Stimulated activated memory B cell treated with anti-CD40 and anti-IgM and Interleukin-4, amounts not matched to agents 10 μg/mL and 1 μg/mL and 100 μg/mL, for 72 hours (primary cell): ENCODE measurements at regions not wholly inside any gene's neighbourhood (a gene's known extent, or its start where the extent isn't known, plus 50 kb on each side); places are given as distances from the start of the nearest gene placed in this dataset.

Experiments
- ATAC-seq: fragments of 150-1000 bp; cut with Tn5 transposase; 2 replicates; pipeline ENCODE4 v1.10.0; 2021
- H3K27ac Mint-ChIP-seq: one replicate; pipeline ENCODE4 v1.8.0; 2022; ENCODE audit warnings: mild to moderate bottlenecking, mixed read lengths
- H3K27me3 Mint-ChIP-seq: one replicate; pipeline ENCODE4 v1.8.0; 2022; ENCODE audit warnings: mixed read lengths
- H3K36me3 Mint-ChIP-seq: one replicate; pipeline ENCODE4 v1.8.0; 2022; ENCODE audit warnings: mixed read lengths
- H3K4me1 Mint-ChIP-seq: one replicate; pipeline ENCODE4 v1.8.0; 2022; ENCODE audit warnings: mixed read lengths
- H3K4me3 Mint-ChIP-seq: one replicate; pipeline ENCODE4 v1.8.0; 2022; ENCODE audit warnings: mild to moderate bottlenecking, moderate library complexity, mixed read lengths
- H3K9me3 Mint-ChIP-seq: one replicate; pipeline ENCODE4 v1.8.0; 2022; ENCODE audit warnings: mixed read lengths

DNA sequence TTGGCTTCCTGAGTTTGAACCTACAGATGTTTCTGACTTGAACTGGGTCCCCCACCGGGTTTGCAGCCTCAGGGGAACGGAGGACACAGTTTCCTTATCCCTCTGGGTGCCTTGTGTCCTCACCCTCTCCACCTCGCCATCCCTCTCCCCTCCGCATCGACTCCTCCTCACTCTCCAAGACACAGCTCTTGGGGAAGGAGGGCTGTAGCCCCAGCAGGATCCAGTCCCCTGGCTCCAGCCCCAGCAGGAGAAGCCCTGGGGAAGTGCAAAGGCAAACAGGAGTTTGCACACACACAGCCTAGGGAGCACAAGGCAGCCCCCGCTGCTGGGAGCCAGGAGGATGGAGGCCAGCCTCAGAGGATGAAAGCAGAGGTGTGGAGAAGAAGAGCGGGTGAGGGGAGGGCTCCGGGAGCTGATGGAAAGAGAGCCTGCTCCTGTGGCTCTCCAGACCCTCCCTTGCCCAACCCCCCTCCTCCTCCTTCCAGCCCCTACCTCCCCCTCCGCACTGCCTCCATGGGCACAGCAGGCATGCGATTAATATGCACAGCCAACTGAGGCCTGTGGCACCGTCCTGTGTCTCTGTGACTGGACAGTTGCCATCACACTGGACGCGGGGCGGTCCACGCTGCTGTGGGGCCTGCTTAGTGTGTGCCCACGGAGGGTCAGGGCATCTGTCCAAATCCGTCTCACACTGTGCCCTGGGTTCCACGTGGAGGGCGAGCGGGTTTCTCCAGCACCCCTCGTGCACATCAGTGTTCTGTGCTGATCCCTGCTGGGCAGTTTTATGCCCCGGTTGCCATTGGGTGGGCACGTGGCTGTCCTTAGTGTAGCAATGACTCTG lies 193.7 kb upstream of the DIO3 start:
- ATAC-seq, result no peak
- H3K27me3 Mint-ChIP-seq, result peaks cover 18% of the 10 kb centered on the region
- H3K36me3 Mint-ChIP-seq, result peaks cover 6% of the 10 kb centered on the region
- no peak overlapping the region for H3K4me3 Mint-ChIP-seq
- no peak overlapping the region for H3K27ac Mint-ChIP-seq
- no peaks in the 10 kb centered on the region for H3K4me1 Mint-ChIP-seq
- peaks cover 4% of the 10 kb centered on the region for H3K9me3 Mint-ChIP-seq

DNA sequence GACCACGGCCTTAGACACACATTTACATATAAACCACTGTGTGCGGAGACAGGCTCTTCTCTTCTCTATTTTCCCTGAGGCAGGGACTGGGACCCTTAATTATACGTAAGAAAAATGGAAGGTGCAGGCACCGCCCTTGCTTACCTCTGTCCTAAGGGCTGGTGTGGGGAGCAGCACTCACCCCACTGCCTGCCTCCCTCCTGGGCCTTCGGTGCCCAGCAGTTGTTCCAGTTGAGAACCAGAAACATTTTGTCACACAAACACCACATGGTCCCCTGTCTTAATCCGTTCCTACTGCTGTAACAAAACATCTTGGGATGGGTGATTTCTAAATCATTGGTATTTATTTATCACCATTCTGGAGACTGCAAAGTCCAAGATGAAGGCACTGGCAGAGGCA lies 192.7 kb upstream of the DIO3 start:
- no peaks in the 10 kb centered on the region for H3K4me1 Mint-ChIP-seq
- H3K27me3 Mint-ChIP-seq, result peaks cover 8% of the 10 kb centered on the region
- ATAC-seq, result no peak
- H3K27ac Mint-ChIP-seq, result no peak overlapping the region
- no peak overlapping the region for H3K4me3 Mint-ChIP-seq
- H3K36me3 Mint-ChIP-seq, result no peaks in the 10 kb centered on the region
- H3K9me3 Mint-ChIP-seq, result no peaks in the 10 kb centered on the region

DNA sequence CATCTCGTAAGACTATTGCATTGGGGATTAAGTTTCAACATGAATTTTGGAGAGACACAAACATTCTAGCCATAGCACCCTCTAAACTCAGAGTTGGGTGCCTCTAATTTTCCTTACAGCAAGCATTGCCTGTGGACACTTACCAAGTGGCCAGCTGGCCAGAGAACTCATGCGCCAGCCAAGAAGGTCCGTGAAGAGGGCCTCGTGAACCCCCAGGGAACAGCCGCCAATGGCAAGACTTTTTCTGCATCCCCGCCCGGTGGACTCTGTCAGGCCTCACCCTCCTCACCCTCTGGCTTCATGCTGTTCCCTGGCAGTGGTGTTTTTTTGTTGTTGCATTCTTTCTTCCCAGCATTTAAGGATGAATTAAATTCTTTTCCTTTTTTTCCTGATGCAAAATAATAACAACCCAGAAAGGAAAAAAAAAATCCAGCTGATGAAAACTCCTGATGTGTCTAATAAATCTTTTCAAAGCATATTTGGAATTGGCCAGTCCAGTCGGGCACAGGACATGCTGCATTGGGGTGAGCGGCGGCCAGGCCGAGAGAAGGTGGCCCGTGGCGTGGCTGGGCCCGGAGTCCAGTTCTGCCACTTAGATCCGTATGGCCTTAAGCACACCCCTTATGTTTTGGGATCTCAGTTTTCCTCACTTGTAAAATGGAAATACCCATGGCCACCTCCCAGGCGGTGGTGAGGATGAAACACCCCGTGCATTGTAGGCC lies 191.9 kb upstream of the DIO3 start:
- Mint-ChIP-seq H3K27ac (no peak overlapping the region), H3K36me3 (no peaks in the 10 kb centered on the region), H3K4me1 (no peaks in the 10 kb centered on the region), H3K9me3 (no peaks in the 10 kb centered on the region), H3K27me3 (peaks cover 7% of the 10 kb centered on the region), H3K4me3 (no peak overlapping the region)
- no peak for ATAC-seq

DNA sequence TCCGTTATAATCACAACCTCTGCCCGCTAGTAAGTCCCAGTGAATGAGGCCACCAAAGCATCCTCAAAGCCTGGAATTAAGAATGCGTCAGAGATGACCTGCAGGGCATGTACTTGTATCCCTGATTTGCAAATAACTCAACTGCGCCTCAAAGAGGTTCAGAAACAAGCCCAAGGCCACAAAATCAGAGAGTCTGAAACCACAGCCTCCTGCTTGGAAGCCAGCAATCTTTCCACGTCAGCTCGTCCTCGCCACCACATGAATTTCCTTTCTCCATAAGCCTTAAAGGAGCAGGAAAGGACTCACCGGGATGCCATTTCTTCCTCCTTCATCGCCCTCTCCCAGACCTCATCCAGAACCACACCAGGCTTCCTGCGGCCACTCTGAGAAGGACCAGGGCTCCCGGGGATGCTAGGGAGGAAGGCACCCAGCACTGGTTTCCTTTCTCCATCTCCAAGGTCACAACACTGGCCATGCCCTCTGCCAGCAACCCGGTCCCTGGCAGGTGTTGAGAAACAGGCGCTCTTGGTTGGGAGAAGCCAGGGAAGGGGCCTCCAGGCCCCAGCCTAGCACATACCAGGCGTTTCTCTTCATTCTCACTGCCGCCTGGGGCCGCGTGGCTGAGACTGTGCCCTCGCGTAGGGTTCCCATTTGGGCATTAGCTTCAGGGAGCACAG lies 191.2 kb upstream of the DIO3 start:
- no peak for ATAC-seq
- Mint-ChIP-seq H3K27ac (no peak overlapping the region), H3K9me3 (no peaks in the 10 kb centered on the region), H3K4me3 (no peak overlapping the region), H3K27me3 (peaks cover 10% of the 10 kb centered on the region), H3K4me1 (no peaks in the 10 kb centered on the region), H3K36me3 (no peaks in the 10 kb centered on the region)

DNA sequence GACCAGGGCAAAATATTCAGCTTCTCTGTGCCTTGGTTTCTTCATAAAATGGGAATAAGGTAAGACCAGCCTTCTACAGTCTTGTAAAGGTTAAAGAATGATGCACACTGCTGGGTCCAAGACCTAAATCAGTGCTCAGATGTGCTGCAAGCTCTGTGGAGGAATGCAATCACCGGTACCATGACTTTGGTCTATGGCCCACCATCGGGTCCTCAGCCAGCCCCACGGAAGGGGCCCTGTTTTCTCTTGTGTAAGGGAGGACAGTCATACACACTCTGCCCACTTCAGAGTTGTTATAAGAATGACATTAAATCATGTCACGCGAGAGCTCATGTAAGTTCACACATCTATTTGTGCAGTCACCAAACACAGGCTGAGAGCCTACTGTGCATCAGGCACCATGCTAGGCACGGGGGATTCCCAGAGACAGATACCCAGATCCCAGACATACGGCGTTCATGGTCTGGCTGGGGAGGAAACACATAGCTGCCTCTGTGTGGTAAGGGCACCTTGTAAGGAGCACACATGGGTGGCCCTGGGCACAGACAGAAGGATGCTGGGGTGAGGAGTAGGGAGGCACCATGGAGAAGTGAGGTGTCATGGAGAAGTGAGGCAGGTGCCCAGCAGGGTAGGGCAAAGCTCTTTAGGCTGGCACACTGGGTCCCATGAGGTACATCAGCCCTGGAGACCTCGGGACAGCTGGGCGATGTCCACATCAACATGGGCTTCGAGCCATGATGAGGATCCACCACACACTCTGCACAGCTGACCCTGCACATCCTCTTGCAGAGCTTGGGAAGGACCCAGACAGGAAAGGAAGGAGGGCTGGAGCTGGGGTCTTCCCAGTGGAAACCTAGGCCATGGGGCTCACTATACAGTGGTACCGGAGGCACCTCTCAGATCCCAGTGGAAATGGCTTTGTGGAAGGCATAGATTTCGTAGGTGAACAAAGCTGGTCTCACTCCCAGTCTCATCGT lies 190.4 kb upstream of the DIO3 start:
- ATAC-seq, result no peak

DNA sequence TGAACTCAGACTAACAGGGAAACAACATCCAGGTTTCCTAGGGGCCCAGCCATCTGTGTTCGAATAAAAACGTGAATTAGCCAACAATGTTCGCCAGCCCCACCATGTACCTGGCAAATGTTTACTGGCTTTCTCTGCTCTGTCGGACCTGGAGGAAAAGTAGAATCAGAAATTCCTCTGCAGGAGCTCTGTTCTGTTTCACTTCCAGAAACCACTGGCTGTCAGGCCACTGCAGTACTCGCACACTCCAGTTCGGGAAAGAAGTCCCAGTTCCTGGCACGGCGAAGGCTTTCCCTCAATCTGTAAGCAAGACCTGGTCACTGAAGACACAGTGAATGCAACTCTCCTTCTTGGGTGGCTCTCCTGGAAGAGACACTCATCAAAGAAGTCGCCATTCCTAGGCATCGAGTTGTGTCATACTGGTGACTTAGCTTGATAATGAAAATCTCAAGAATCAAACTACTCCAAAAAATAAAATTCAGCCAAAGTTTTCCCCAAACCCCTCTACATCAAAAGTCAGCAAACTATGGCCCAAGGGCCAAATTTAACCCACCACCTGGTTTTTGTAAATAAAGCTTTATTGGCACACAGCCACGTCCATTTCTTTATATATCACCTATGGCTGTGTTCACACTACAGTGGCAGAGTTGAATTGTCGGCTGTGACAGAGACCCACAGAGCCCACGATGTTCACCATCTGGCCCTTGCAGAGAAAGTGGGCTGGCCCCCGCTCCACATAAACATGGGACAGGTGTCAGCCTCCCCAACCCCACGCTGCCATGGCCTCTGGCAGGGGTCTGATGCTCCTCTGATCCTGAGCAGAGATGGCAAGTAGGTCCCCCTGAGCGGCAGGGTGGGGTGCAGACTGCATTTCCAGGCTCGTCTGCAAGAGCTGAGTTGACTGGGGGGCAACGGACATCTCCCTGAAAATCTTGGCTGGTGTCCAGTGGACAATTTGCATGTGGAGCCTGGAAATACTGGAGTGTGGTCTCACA lies 189.2 kb upstream of the DIO3 start:
- no peaks in the 10 kb centered on the region for H3K4me1 Mint-ChIP-seq
- no peak overlapping the region for H3K4me3 Mint-ChIP-seq
- no peak overlapping the region for H3K27ac Mint-ChIP-seq
- H3K27me3 Mint-ChIP-seq, result peaks cover 10% of the 10 kb centered on the region
- H3K36me3 Mint-ChIP-seq, result no peaks in the 10 kb centered on the region
- H3K9me3 Mint-ChIP-seq, result peaks cover 3% of the 10 kb centered on the region
- ATAC-seq, result peak; percentile 7

More for the DNA sequence above, 190.4 kb upstream of the DIO3 start:
- Mint-ChIP-seq H3K9me3 (peaks cover 3% of the 10 kb centered on the region), H3K27me3 (peaks cover 10% of the 10 kb centered on the region), H3K4me3 (no peak overlapping the region), H3K36me3 (no peaks in the 10 kb centered on the region), H3K4me1 (no peaks in the 10 kb centered on the region), H3K27ac (no peak overlapping the region)

DNA sequence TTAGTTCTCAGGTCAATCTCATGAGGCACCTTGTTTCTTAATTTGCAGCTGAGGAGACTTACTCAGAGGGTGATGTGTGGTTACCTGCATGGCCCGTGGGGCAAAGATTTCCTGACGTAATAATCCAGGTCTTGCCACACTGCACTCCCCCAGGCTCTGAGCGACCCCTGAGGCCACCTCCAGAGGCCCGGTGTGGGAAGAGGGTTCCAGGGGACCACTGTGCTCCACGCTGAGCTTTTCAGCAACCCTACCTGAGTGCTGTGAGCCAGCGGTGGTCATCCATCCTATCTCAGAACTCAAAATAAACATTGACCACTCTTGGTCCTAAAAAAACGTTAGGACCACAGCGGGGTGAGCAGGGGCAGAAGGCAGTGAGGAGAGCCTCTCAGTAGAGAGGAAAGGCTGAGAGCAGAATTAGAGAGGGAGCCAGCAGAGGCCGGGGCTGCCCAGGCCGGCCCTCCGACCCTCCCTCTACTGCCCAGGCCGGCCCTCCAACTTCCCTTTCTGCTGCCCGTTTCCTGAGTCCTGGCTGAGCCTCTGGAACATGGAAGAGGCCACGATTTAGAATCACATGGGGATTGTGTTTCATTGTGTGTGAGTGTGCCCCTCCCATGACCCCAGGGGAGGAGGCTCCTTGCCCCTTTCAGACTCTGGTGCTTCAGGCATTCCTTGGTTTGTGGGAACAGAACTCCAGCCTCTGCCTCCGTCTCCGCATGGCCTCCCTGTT lies 188.2 kb upstream of the DIO3 start:
- Mint-ChIP-seq H3K36me3 (no peaks in the 10 kb centered on the region), H3K4me3 (no peak overlapping the region), H3K9me3 (peaks cover 3% of the 10 kb centered on the region), H3K27ac (no peak overlapping the region), H3K4me1 (no peaks in the 10 kb centered on the region), H3K27me3 (peaks cover 10% of the 10 kb centered on the region)
- ATAC-seq, result no peak

DNA sequence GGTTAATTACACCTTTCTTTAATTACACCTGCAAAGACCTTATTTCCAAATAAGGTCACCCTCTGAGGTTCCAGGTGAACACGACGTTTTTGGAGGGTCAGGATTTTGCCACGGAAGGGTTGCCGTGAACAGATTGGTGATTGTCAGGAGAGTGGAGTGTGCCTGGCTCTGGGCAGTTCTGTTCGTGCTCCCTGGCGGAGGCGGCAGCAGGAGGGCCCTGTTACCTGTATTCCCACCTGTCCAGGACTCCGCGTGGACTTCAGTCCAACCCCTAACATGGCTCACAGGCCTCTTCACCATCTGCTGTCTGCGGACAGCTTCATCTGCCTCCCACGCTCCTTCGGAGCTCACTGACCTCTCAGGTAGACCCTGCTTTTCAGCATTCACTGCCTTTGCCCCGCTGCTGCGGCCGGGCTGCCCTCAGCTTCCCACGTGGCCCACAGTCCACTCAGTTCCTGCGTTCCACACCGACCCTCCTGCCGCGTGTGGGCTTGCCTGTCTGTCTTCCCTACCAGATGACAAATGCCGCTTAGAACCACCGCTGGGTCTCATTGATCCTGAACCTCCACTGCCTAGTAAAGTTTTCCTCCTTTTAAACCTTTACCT lies 187.5 kb upstream of the DIO3 start:
- Mint-ChIP-seq H3K27ac (no peak overlapping the region), H3K4me1 (no peaks in the 10 kb centered on the region), H3K4me3 (no peak overlapping the region), H3K27me3 (peaks cover 10% of the 10 kb centered on the region), H3K9me3 (peaks cover 5% of the 10 kb centered on the region), H3K36me3 (no peaks in the 10 kb centered on the region)
- no peak for ATAC-seq

DNA sequence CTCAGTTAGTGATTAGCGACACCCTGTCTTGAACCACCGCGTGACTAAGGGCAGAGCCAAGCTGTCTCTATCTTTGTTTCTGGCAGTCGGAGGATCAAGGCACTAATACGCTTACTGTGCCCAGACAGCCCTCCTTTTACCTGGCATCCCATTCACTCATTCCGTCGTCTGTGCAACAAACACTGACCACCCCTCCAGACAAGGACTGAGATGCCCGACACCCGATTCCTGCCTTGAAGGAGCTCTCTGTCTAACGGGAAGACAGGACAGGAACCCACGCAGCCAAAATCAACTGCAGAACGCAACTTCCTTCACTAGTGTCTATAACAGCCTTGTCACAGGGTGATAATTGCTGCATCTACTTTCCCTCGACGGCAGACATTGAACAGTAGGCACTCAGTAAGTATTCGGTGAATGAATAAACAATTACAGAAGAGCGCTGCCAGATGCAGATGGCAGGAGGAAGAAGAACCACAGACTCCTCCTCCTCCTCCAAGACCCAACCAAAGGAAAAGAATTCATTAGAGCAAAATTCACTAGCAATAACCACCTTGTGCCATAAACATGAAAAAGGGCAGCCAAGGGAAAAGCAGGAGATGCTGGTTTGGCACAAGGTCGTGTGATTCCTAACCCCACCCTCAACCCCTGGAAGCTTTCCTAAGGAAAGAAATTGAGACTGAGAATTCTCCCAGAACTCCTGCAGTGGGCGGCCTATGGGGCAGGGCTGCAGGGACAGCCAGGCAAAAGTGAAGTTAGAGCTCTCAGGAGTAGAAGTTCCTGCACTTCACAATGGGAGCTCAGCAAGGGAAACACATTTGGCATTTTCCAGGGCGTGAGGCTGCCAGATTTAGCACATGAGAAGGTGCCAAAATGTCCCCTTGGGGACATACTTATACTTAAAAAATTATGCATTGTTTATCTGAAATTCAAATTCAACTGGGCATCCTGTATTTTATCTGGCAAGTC lies 186.6 kb upstream of the DIO3 start:
- H3K4me1 Mint-ChIP-seq, result no peaks in the 10 kb centered on the region
- peaks cover 10% of the 10 kb centered on the region for H3K27me3 Mint-ChIP-seq
- no peaks in the 10 kb centered on the region for H3K36me3 Mint-ChIP-seq
- no peak overlapping the region for H3K4me3 Mint-ChIP-seq
- peaks cover 6% of the 10 kb centered on the region for H3K9me3 Mint-ChIP-seq
- no peak overlapping the region for H3K27ac Mint-ChIP-seq
- no peak for ATAC-seq

DNA sequence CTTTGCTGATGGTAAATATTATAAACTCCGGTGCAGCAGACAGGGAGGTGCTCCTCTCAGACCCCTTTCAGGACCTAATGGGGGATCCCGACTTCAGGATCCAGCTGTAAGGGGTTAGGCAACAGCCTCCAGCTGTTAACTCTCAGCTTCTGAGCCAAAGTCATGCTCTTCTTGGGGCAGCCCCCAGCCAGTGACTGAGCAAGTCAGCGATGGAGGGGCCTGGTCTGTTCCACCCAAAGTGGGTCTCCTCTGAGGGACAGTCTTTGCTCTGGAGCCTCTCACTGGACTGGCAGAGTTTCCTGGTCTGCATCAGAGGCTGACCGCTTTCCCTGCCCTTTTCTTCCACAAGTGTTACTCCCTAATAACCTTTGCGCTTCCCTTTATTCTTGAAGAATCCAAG lies 184.2 kb upstream of the DIO3 start:
- peaks cover 10% of the 10 kb centered on the region for H3K27me3 Mint-ChIP-seq
- no peaks in the 10 kb centered on the region for H3K4me1 Mint-ChIP-seq
- no peaks in the 10 kb centered on the region for H3K36me3 Mint-ChIP-seq
- H3K9me3 Mint-ChIP-seq, result peaks cover 13% of the 10 kb centered on the region
- H3K27ac Mint-ChIP-seq, result no peak overlapping the region
- ATAC-seq, result no peak
- no peak overlapping the region for H3K4me3 Mint-ChIP-seq

DNA sequence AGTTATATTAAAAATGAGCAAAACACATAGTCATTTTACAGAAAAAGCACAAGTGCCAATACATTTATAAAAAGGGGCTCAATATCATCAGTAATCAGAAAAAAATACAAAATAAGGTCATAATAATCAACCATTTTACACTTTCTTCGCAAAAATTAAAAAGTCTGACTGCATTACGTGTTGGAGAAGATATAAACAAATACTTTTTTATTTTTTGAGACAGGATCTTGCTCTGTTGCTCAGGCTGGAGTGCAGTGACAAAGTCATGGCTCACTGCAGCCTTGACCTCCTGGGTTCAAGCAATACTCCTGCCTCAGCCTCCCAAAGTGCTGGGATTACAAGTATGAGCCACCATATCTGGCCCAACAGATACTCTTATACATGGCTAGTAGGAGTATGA lies 181.5 kb upstream of the DIO3 start:
- Mint-ChIP-seq H3K36me3 (no peaks in the 10 kb centered on the region), H3K4me1 (no peaks in the 10 kb centered on the region), H3K4me3 (no peak overlapping the region), H3K27me3 (no peaks in the 10 kb centered on the region), H3K27ac (no peak overlapping the region), H3K9me3 (peaks cover 26% of the 10 kb centered on the region)
- no peak for ATAC-seq

DNA sequence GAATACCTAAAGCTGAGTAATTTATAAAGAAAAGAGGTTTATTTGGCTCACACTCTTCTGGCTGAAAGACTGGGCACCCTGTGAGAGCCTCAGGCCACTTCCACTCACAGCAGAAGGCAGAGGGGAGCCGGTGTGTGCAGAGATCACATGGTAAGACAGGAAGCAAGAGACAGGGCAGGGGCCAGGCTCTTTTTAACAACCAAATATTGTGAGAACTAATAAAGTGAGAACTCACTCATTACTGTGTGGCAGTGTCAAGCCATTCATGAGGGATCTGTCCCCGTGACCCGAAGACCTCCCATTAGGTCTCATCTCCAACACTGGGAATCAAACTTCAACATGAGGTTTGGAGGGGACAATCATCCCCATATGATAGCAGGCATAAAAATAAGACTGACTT lies 180.8 kb upstream of the DIO3 start:
- peaks cover 29% of the 10 kb centered on the region for H3K9me3 Mint-ChIP-seq
- no peak overlapping the region for H3K27ac Mint-ChIP-seq
- no peaks in the 10 kb centered on the region for H3K4me1 Mint-ChIP-seq
- no peaks in the 10 kb centered on the region for H3K36me3 Mint-ChIP-seq
- ATAC-seq, result no peak
- no peaks in the 10 kb centered on the region for H3K27me3 Mint-ChIP-seq
- no peak overlapping the region for H3K4me3 Mint-ChIP-seq
